Sigmoid colon (tissue), 6 donors: ENCODE measurements at regions not wholly inside any gene's neighbourhood (a gene's known extent, or its start where the extent isn't known, plus 50 kb on each side); places are given as distances from the start of the nearest gene placed in this dataset.

Experiments
- DNase-seq: peaks from one replicate; pipeline ENCODE4 v3.0.0-alpha.2; 2019
- H3K27ac ChIP-seq, 4 donors: fragments of 200-600 bp; sonication (generic); one replicate each; pipeline ENCODE4 v1.5.1; 2016 to 2019; ENCODE audit warnings: mild to moderate bottlenecking in 1 of 4
- H3K27me3 ChIP-seq, 3 donors: fragments of 200-600 bp; sonication (generic); one replicate each; pipeline ENCODE4 v1.5.1; 2019; ENCODE audit warnings: mild to moderate bottlenecking in 1 of 3
- H3K36me3 ChIP-seq, 4 donors: fragments of 200-600 bp; sonication (generic); one replicate each; pipeline ENCODE4 v1.5.1; 2016 to 2019
- H3K4me1 ChIP-seq, 4 donors: fragments of 200-600 bp; sonication (generic); one replicate each; pipeline ENCODE4 v1.5.1; 2017 to 2019
- H3K4me3 ChIP-seq, 4 donors: fragments of 200-600 bp; sonication (generic); one replicate each; pipeline ENCODE4 v1.5.1; 2017 to 2019; ENCODE audit warnings: mild to moderate bottlenecking in 2 of 4, moderate library complexity in 1 of 4
- H3K9me3 ChIP-seq, 4 donors: fragments of 200-600 bp in 3 of 4; sonication (generic) in 3 of 4; one replicate each; pipeline versions ENCODE4 v1.5.1 to v1.6.1; 2013 to 2019
- CTCF ChIP-seq, 4 experiments: fragments of 450-650 bp in 3 of 4; fragments of 200-600 bp in 1 of 4; IDR thresholded peaks; one replicate each; pipeline ENCODE4 v1.5.1; 2016 to 2019; ENCODE audit warnings: antibody characterized with exemption in 4 of 4, mild to moderate bottlenecking in 3 of 4, moderate library complexity in 2 of 4
- EP300 ChIP-seq, 4 donors: sonication (generic); formaldehyde crosslinking; IDR thresholded peaks; one replicate each; pipeline ENCODE4 v1.6.1; 2017; ENCODE audit warnings: antibody characterized with exemption in 4 of 4
- POLR2A ChIP-seq, 2 donors: fragments of 450-650 bp; IDR thresholded peaks; one replicate each; pipeline ENCODE4 v1.6.1; 2016; ENCODE audit warnings: antibody characterized with exemption in 2 of 2, mild to moderate bottlenecking in 2 of 2, moderate library complexity in 2 of 2
- POLR2AphosphoS5 ChIP-seq, 4 donors: sonication (generic); formaldehyde crosslinking; IDR thresholded peaks; one replicate each; pipeline ENCODE4 v1.6.1; 2017; ENCODE audit warnings: antibody characterized with exemption in 4 of 4
- whole genome bisulfite sequencing, 2 donors: extraction: QIAGEN DNeasy Blood & Tissue Kit; methylation state at CpG; one replicate each; pipeline ENCODE4 v1.1.7; 2013; 5-methylcytosine and 5-hydroxymethylcytosine counted together
- intact Hi-C: fragments of 100-400 bp; cut with DNase I; formaldehyde crosslinking; loops from one replicate; pipeline ENCODE4 v1.15.1; 2023
- donor health status: healthy with polysubstance abuse.
- donor health status: healthy.

DNA sequence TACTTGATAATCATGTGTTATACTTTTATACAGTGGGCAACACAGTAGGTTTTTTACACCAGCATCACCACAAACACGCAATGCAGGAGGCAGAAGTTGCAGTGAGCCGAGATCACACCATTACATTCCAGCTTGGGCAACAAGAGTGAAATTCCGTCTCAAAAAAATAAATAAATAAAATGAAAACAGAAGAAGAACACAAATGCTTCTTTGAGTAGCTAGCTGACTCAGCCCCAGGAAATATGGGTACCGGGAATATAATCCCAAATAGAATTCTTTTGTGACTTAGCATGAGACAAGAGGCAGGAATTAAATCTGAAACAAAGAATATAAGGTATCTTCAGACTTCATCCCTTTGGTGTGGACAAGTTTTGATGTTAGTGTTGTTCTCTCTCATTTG lies 164.2 kb upstream of the ATXN1 start:
- Histone ChIP-seq H3K27me3 (no peaks in the 10 kb centered on the region), H3K4me1 (no peaks in the 10 kb centered on the region), H3K4me3 (no peak overlapping the region), H3K9me3 (no peaks in the 10 kb centered on the region), H3K36me3 (no peaks in the 10 kb centered on the region), H3K27ac (no peak overlapping the region)
- intact Hi-C loops, result no loop called here
- no peak for DNase-seq
- WGBS, 2 donors, result 84 to 90% methylated on average over 4 of the region's 4 CpGs
- TF ChIP-seq CTCF (IDR thresholded peaks at IDR 0.05) (no peak), EP300 (IDR thresholded peaks at IDR 0.05) (no peak), POLR2A (IDR thresholded peaks at IDR 0.05) (no peak), POLR2AphosphoS5 (IDR thresholded peaks at IDR 0.05) (no peak)

DNA sequence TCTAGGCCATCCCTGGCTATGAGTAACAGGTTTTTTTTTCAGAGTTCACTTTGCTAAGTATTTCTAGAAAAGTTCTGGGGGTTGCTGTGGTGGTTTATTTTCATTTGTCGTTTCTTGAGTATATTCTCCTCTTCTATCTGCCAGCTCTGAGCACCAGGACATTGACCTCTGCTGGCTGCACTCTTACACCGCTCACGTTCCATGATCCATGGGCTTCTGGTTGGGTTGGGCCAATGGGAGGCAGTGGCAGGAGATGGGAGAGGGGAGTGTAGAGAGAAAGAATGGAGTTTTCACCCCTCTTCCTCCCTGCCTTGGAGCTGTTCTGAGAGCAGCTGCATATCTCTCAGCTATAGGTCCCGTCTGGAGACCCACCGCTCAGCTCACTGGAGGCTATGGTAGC lies 161.0 kb upstream of the ATXN1 start:
- 69 to 86% methylated on average over 5 of the region's 5 CpGs for WGBS, 2 donors

DNA sequence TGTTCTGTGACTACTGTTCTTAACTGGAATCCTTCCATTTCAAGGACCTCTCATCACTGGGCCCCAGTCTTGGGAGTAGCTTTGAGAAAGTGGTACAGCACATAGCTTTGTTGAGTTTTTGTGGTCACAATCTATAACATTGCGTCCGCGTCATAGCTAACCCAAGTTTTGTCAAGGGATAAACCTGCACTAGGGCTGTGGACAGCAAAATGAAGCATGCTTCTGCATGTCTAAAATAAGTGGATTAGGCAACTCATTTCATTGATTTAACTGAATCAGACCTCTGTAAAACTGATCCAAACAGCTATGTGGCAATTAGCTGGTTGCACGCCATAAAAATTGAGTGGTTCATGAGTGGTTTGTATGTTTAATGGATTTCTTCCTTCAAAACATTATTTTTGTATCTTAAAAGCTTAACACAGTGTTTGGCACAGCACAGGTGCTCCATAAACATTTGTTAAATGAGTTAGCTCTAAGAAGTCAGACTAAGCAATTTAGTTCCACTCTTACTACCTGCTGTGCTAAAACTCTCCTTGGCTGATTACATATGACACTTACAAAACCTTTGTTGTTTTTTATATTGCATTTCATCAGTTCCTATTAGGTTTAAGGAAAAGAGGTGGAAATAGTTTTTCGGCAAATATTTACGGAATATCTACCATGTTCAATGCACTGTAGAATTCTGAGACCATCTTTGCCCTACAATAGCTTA lies 160.3 kb upstream of the ATXN1 start:
- DNase-seq, result no peak
- TF ChIP-seq POLR2A (IDR thresholded peaks at IDR 0.05) (no peak), CTCF (IDR thresholded peaks at IDR 0.05) (no peak), EP300 (IDR thresholded peaks at IDR 0.05) (no peak), POLR2AphosphoS5 (IDR thresholded peaks at IDR 0.05) (no peak)
- no peak overlapping the region for H3K4me3 ChIP-seq
- intact Hi-C loops, result no loop called here
- H3K9me3 ChIP-seq, result no peaks in the 10 kb centered on the region
- 76 to 81% methylated on average over 6 of the region's 6 CpGs for WGBS, 2 donors
- no peak overlapping the region for H3K27ac ChIP-seq
- no peaks in the 10 kb centered on the region for H3K27me3 ChIP-seq
- no peaks in the 10 kb centered on the region for H3K36me3 ChIP-seq
- H3K4me1 ChIP-seq, result no peaks in the 10 kb centered on the region

More for the DNA sequence above, 161.0 kb upstream of the ATXN1 start:
- Histone ChIP-seq H3K4me1 (no peaks in the 10 kb centered on the region), H3K27me3 (no peaks in the 10 kb centered on the region), H3K27ac (no peak overlapping the region), H3K4me3 (no peak overlapping the region), H3K9me3 (no peaks in the 10 kb centered on the region), H3K36me3 (no peaks in the 10 kb centered on the region)
- no peak for DNase-seq
- TF ChIP-seq CTCF (IDR thresholded peaks at IDR 0.05) (no peak), POLR2A (IDR thresholded peaks at IDR 0.05) (no peak), POLR2AphosphoS5 (IDR thresholded peaks at IDR 0.05) (no peak), EP300 (IDR thresholded peaks at IDR 0.05) (no peak)
- intact Hi-C loops, result no loop called here

DNA sequence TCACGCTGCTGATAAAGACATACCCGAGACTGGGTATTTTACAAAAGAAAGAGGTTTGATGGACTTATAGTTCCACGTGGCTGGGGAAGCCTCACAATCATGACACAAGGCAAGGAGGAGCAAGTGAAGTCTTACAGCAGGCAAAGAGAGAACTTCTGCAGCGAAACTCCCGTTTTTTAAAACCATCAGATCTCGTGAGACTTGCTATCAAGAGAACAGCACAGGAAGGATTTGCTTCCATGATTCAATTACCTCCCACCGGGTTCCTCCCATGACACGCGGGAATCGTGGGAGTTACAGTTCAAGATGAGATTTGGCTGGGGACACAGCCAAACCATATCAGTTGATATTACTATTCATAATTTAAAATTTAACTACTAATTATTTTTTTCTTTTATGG lies 157.3 kb upstream of the ATXN1 start:
- no peak for TF ChIP-seq EP300 (IDR thresholded peaks at IDR 0.05)
- Histone ChIP-seq H3K27me3 (no peaks in the 10 kb centered on the region), H3K4me3 (no peak overlapping the region), H3K4me1 (no peaks in the 10 kb centered on the region), H3K27ac (no peak overlapping the region), H3K9me3 (peaks cover 0 to 2% (median 0%) of the 10 kb centered on the region in 4 donors), H3K36me3 (no peaks in the 10 kb centered on the region)
- intact Hi-C loops, result no loop called here
- DNase-seq, result no peak
- WGBS, 2 donors, result 60 to 83% methylated on average over 10 of the region's 10 CpGs

- intact Hi-C loops, result no loop called here
- H3K4me1 ChIP-seq, result peaks cover 0 to 4% (median 0%) of the 10 kb centered on the region in 4 donors
- 26 to 82% methylated on average over 3 of the region's 3 CpGs for WGBS, 2 donors
- no peak overlapping the region for H3K4me3 ChIP-seq
- H3K36me3 ChIP-seq, result no peaks in the 10 kb centered on the region
- peaks cover 0 to 3% (median 0%) of the 10 kb centered on the region in 4 donors for H3K9me3 ChIP-seq
- H3K27ac ChIP-seq, result no peak overlapping the region
- no peak for DNase-seq
- TF ChIP-seq EP300 (IDR thresholded peaks at IDR 0.05) (no peak), POLR2A (IDR thresholded peaks at IDR 0.05) (no peak)
- no peaks in the 10 kb centered on the region for H3K27me3 ChIP-seq
Measured at GRCh38 chr6:16914184-16914583, 152.9 kb upstream of the ATXN1 start.

DNA sequence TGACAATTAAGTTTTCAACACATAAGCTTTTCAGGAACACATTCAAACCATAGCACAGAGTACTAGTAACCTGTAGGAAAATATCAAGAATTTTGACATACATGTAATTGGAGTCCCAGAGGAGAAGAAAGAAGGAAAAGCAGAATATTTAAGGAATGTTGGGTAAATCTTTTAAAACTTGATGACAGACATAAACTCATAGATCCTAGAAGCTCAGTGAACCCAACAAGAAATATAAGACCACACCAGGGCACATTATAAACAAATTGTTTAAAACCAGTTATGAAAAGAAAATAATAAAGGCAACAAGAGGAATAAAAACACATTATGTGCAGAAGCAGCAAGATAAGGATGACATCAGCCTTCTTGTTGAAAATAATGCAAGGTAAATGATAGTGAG lies 151.5 kb upstream of the ATXN1 start:
- H3K27me3 ChIP-seq, result no peaks in the 10 kb centered on the region
- no peak for DNase-seq
- peaks cover 0 to 4% (median 0%) of the 10 kb centered on the region in 4 donors for H3K4me1 ChIP-seq
- H3K36me3 ChIP-seq, result no peaks in the 10 kb centered on the region
- intact Hi-C loops, result no loop called here
- H3K4me3 ChIP-seq, result no peak overlapping the region
- H3K9me3 ChIP-seq, result peaks cover 0 to 3% (median 0%) of the 10 kb centered on the region in 4 donors
- no peak for TF ChIP-seq POLR2A (IDR thresholded peaks at IDR 0.05)
- no peak overlapping the region for H3K27ac ChIP-seq
